Chondrocyte (in vitro differentiated cells): ENCODE measurements at regions not wholly inside any gene's neighbourhood (a gene's known extent, or its start where the extent isn't known, plus 50 kb on each side); places are given as distances from the start of the nearest gene placed in this dataset.

ENCODE experiments used
- DNase-seq: peaks from one replicate; pipeline ENCODE4 v3.0.0; 2021; ENCODE audit warnings: mixed read lengths, low spot score
- H3K27ac Mint-ChIP-seq: one replicate; pipeline ENCODE4 v1.8.0; 2021; ENCODE audit warnings: mild to moderate bottlenecking, moderate library complexity, mixed read lengths; ENCODE audit not compliant: unreplicated experiment
- H3K27me3 Mint-ChIP-seq: 2 replicates; pipeline ENCODE4 v1.8.0; 2021; ENCODE audit warnings: low read depth, mixed read lengths
- H3K36me3 Mint-ChIP-seq: 2 replicates; pipeline ENCODE4 v1.8.0; 2021; ENCODE audit warnings: low read depth, mixed read lengths
- H3K4me1 Mint-ChIP-seq: 2 replicates; pipeline ENCODE4 v1.8.0; 2021; ENCODE audit warnings: low read depth, mild to moderate bottlenecking, mixed read lengths
- H3K4me3 Mint-ChIP-seq: one replicate; pipeline ENCODE4 v1.8.0; 2021; ENCODE audit warnings: mild to moderate bottlenecking, moderate library complexity, mixed read lengths; ENCODE audit not compliant: unreplicated experiment
- H3K9me3 Mint-ChIP-seq: 2 replicates; pipeline ENCODE4 v1.8.0; 2021; ENCODE audit warnings: low read depth, mixed read lengths
- TF ChIP-seq, protein P1 (sequence below): fragments of 200-600 bp; sonication (generic); IDR thresholded peaks from 2 replicates; pipeline ENCODE4 v1.5.0; 2021; ENCODE audit warnings: antibody characterized with exemption, mild to moderate bottlenecking, moderate library complexity

DNA sequence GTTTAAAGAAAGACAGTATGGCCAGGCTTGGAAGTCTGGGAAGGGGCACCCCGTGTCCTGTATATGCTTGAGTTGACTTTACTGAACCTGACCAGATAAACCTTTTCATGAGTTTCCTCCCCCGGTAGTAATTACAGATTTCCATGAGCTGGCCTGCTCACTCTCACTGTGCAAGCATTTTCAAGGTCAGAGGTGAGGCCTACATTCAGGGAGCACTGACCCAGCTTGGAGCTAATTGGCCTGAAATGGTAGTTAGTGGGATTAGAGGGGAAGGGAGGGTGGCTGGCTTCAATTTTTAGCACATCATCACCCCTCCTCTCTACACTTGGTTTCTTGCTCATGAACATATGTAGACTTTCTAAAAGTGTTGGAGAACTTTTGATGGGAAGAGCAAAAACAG is 99.2 kb downstream of the PSAT1 start:
- Mint-ChIP-seq H3K4me3 (no peak overlapping the region), H3K4me1 (no peaks in the 10 kb centered on the region), H3K27me3 (no peaks in the 10 kb centered on the region), H3K36me3 (peaks cover 3% of the 10 kb centered on the region), H3K27ac (no peak overlapping the region), H3K9me3 (peaks cover 18% of the 10 kb centered on the region)
- TF ChIP-seq, protein P1, sequence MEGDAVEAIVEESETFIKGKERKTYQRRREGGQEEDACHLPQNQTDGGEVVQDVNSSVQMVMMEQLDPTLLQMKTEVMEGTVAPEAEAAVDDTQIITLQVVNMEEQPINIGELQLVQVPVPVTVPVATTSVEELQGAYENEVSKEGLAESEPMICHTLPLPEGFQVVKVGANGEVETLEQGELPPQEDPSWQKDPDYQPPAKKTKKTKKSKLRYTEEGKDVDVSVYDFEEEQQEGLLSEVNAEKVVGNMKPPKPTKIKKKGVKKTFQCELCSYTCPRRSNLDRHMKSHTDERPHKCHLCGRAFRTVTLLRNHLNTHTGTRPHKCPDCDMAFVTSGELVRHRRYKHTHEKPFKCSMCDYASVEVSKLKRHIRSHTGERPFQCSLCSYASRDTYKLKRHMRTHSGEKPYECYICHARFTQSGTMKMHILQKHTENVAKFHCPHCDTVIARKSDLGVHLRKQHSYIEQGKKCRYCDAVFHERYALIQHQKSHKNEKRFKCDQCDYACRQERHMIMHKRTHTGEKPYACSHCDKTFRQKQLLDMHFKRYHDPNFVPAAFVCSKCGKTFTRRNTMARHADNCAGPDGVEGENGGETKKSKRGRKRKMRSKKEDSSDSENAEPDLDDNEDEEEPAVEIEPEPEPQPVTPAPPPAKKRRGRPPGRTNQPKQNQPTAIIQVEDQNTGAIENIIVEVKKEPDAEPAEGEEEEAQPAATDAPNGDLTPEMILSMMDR, result no peak
- DNase-seq, result no peak

DNA sequence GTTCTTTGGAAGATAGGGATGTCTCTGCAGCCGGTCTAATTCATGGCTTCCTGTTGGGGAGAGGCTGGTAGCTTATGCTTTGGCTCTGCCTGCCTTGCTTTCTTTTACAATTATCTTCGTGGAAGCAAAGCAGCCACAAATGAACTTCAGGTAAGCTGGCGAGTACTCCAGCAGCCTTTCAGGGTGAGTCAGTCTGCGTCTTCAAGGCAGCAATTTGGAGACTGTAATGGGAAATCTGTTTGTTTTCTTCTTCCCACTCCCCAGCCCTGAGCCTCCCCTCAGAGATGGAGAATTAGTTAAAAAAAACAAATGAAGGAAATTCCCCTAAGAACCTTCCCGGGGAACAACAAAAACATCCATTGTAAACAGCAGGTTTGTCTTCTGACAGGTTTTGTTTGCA is 100.1 kb downstream of the PSAT1 start:
- no peak for DNase-seq
- peaks cover 18% of the 10 kb centered on the region for H3K9me3 Mint-ChIP-seq
- no peaks in the 10 kb centered on the region for H3K4me1 Mint-ChIP-seq
- H3K27ac Mint-ChIP-seq, result no peak overlapping the region
- TF ChIP-seq, protein P1, result no peak
- H3K36me3 Mint-ChIP-seq, result peaks cover 3% of the 10 kb centered on the region
- no peaks in the 10 kb centered on the region for H3K27me3 Mint-ChIP-seq
- no peak overlapping the region for H3K4me3 Mint-ChIP-seq

DNA sequence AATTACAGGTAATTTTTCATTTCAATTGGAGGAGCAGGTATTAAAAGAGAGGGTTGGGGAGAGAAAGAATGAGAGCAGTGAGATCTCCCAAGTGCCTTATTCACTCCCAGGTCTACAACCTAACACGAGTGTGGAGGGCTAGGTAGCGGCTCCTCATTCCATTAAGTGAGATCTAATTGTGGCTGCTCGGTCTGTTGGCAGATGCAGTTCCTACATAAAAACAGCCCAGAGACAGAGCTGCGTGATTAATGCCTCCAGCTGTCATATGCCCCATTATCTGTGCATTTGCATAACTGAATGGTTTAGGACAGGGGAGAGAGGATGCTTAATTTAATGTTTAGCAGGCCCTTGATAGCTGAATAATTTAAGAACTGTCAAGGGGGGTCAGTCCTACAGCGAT is 100.5 kb downstream of the PSAT1 start:
- Mint-ChIP-seq H3K4me3 (no peak overlapping the region), H3K27ac (no peak overlapping the region), H3K4me1 (no peaks in the 10 kb centered on the region), H3K9me3 (peaks cover 18% of the 10 kb centered on the region), H3K36me3 (peaks cover 3% of the 10 kb centered on the region), H3K27me3 (no peaks in the 10 kb centered on the region)
- no peak for DNase-seq
- TF ChIP-seq, protein P1, result no peak

DNA sequence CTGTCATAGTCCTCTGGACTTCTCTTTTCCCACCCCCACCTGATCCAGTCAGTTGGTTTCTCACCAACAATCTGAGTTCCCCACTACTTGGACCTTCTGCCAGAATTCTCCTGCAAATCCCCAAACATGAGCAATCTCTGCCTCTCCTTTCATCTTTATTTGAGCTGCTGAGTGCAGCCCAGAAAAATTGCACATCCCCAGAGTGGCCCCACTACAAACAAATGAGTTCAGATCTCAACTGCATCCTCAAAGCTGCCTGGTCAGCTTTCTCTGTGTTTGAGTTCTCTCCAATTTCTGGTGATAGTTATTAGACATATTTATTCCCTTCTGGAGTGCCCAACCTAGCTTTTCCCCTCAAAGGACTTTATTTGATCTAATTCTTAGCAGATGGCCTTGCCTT is 102.2 kb downstream of the PSAT1 start:
- DNase-seq, result no peak
- Mint-ChIP-seq H3K4me1 (no peaks in the 10 kb centered on the region), H3K27me3 (no peaks in the 10 kb centered on the region), H3K4me3 (no peak overlapping the region), H3K27ac (no peak overlapping the region), H3K36me3 (peaks cover 3% of the 10 kb centered on the region), H3K9me3 (peaks cover 16% of the 10 kb centered on the region)
- TF ChIP-seq, protein P1, result no peak

DNA sequence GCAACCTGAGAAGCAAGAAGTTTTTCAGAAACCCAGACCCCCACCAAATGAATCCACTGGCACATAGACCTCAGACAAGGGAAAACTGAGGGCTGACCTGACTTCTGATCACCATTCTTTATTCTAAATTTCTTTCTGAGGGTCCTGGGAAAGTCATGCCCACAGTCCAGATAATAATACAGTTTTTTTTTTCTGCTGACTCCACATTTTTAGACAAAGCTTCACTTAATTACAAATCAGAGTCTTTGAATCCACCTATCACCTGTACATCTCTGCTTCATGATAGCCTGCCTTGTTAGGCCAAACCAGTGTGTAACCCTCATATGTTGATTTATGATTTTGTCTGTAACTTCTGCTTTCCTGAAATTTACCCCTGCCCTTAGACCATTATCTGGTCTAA is 103.6 kb downstream of the PSAT1 start:
- Mint-ChIP-seq H3K36me3 (no peaks in the 10 kb centered on the region), H3K27ac (no peak overlapping the region), H3K9me3 (peaks cover 4% of the 10 kb centered on the region), H3K4me1 (no peaks in the 10 kb centered on the region), H3K27me3 (no peaks in the 10 kb centered on the region), H3K4me3 (no peak overlapping the region)
- TF ChIP-seq, protein P1, result no peak
- DNase-seq, result no peak
